A673 (cell line): ENCODE measurements at regions not wholly inside any gene's neighbourhood (a gene's known extent, or its start where the extent isn't known, plus 50 kb on each side); places are given as distances from the start of the nearest gene placed in this dataset.

Source experiments
- CTCF ChIP-seq: fragments of 300-800, 200-600 bp; sonication (generic); conservative IDR thresholded peaks from 2 replicates; pipeline ENCODE4 v1.5.1; 2017; ENCODE audit warnings: low read depth, mild to moderate bottlenecking, antibody characterized with exemption, low read length, moderate library complexity, mixed read lengths
- EZH2 ChIP-seq: fragments of 200-600 bp; sonication (generic); IDR thresholded peaks from 2 replicates; pipeline ENCODE4 v1.6.1; 2017; ENCODE audit warnings: borderline replicate concordance, low read depth, mild to moderate bottlenecking, mixed read lengths, antibody characterized with exemption, low read length; ENCODE audit not compliant: poor library complexity, severe bottlenecking

GRCh38 chr4:110877778-110878370, 255.0 kb upstream of the PITX2 start:
- TF ChIP-seq EZH2 (no peak), CTCF (no peak)
